ENCODE measurements at regions not wholly inside any gene's neighbourhood (a gene's known extent, or its start where the extent isn't known, plus 50 kb on each side); places are given as distances from the start of the nearest gene placed in this dataset.

GRCh38 chr21:41605178-41605933, 97.4 kb upstream of the TMPRSS2 start:
- H3K36me3 ChIP-seq (ENCODE audit: control insufficient read depth, insufficient read depth, low read length): no peaks in the 10 kb centered on the region
- DNase-seq (ENCODE audit: extremely low read depth, insufficient read length): no peak
- no peak overlapping the region for H3K4me3 ChIP-seq (replicated peaks; ENCODE audit: low read depth, low read length)
- H3K27me3 ChIP-seq (replicated peaks; ENCODE audit: control insufficient read depth, insufficient read depth, low read length): no peaks in the 10 kb centered on the region; the same call in 1 of the 2 replicates
- no peak for TF ChIP-seq CTCF (IDR thresholded peaks at IDR 0.05; ENCODE audit: insufficient read depth, low read length, poor library complexity, severe bottlenecking)

GRCh38 chr21:41604583-41605041, 96.7 kb upstream of the TMPRSS2 start:
- no peak for TF ChIP-seq CTCF (IDR thresholded peaks at IDR 0.05; ENCODE audit: insufficient read depth, low read length, poor library complexity, severe bottlenecking)
- Histone ChIP-seq H3K4me3 (replicated peaks; ENCODE audit: low read depth, low read length) (no peak overlapping the region), H3K27me3 (replicated peaks; ENCODE audit: control insufficient read depth, insufficient read depth, low read length) (no peaks in the 10 kb centered on the region; the same call in 1 of the 2 replicates), H3K36me3 (ENCODE audit: control insufficient read depth, insufficient read depth, low read length) (no peaks in the 10 kb centered on the region)
- no peak for DNase-seq (ENCODE audit: extremely low read depth, insufficient read length)

- H3K36me3 ChIP-seq (ENCODE audit: control insufficient read depth, insufficient read depth, low read length): no peaks in the 10 kb centered on the region
- no peak for DNase-seq (ENCODE audit: extremely low read depth, insufficient read length)
- TF ChIP-seq CTCF (IDR thresholded peaks at IDR 0.05; ENCODE audit: insufficient read depth, low read length, poor library complexity, severe bottlenecking): no peak
- no peaks in the 10 kb centered on the region; the same call in 1 of the 2 replicates for H3K27me3 ChIP-seq (replicated peaks; ENCODE audit: control insufficient read depth, insufficient read depth, low read length)
- no peak overlapping the region for H3K4me3 ChIP-seq (replicated peaks; ENCODE audit: low read depth, low read length)
These were observed 95.5 kb upstream of the TMPRSS2 start for GRCh38 chr21:41603476-41603875.

GRCh38 chr21:41602531-41602930, 94.6 kb upstream of the TMPRSS2 start:
- H3K4me3 ChIP-seq (replicated peaks; ENCODE audit: low read depth, low read length): no peak overlapping the region
- no peak for DNase-seq (ENCODE audit: extremely low read depth, insufficient read length)
- TF ChIP-seq CTCF (IDR thresholded peaks at IDR 0.05; ENCODE audit: insufficient read depth, low read length, poor library complexity, severe bottlenecking): no peak
- no peaks in the 10 kb centered on the region; the same call in 1 of the 2 replicates for H3K27me3 ChIP-seq (replicated peaks; ENCODE audit: control insufficient read depth, insufficient read depth, low read length)
- no peaks in the 10 kb centered on the region for H3K36me3 ChIP-seq (ENCODE audit: control insufficient read depth, insufficient read depth, low read length)

- Histone ChIP-seq H3K27me3 (replicated peaks; ENCODE audit: control insufficient read depth, insufficient read depth, low read length) (no peaks in the 10 kb centered on the region; the same call in 1 of the 2 replicates), H3K4me3 (replicated peaks; ENCODE audit: low read depth, low read length) (no peak overlapping the region), H3K36me3 (ENCODE audit: control insufficient read depth, insufficient read depth, low read length) (no peaks in the 10 kb centered on the region)
- no peak for TF ChIP-seq CTCF (IDR thresholded peaks at IDR 0.05; ENCODE audit: insufficient read depth, low read length, poor library complexity, severe bottlenecking)
- no peak for DNase-seq (ENCODE audit: extremely low read depth, insufficient read length)
These were observed 93.8 kb upstream of the TMPRSS2 start for GRCh38 chr21:41601573-41602368.
